IPS DF 6.9 (cell line): ENCODE measurements at regions not wholly inside any gene's neighbourhood (a gene's known extent, or its start where the extent isn't known, plus 50 kb on each side); places are given as distances from the start of the nearest gene placed in this dataset.
A peak's percentile ranks its signal among the peaks of the same experiment; 100 is the strongest.

ENCODE experiments used
- DNase-seq: peaks from one replicate; pipeline ENCODE4 v3.0.0-alpha.2; 2013; ENCODE audit warnings: low read depth, low spot score
- H3K27ac ChIP-seq: one replicate; pipeline ENCODE4 v1.5.1; 2013; ENCODE audit warnings: low read length, control low read depth
- H3K27me3 ChIP-seq: 2 replicates; pipeline ENCODE4 v1.6.1; 2013; ENCODE audit warnings: mild to moderate bottlenecking, low read length; ENCODE audit not compliant: control insufficient read depth, insufficient read depth
- H3K36me3 ChIP-seq: 2 replicates; pipeline ENCODE4 v1.6.1; 2013; ENCODE audit warnings: low read length; ENCODE audit not compliant: control insufficient read depth, insufficient read depth
- H3K4me1 ChIP-seq: 2 replicates; pipeline ENCODE4 v1.6.1; 2013; ENCODE audit warnings: low read length; ENCODE audit not compliant: control insufficient read depth, insufficient read depth
- H3K4me3 ChIP-seq: 2 replicates; pipeline ENCODE4 v1.5.1; 2013; ENCODE audit warnings: mild to moderate bottlenecking, low read length
- H3K9me3 ChIP-seq: 2 replicates; pipeline ENCODE4 v1.6.1; 2013; ENCODE audit warnings: low read length, inconsistent platforms; ENCODE audit not compliant: control insufficient read depth, insufficient read depth
- WGBS: extraction: QIAGEN DNeasy Blood & Tissue Kit; methylation state at CpG from one replicate; pipeline ENCODE4 v1.1.7; 2013; ENCODE audit warnings: mixed read lengths, missing lambda C conversion rate; ENCODE audit not compliant: insufficient read length, insufficient coverage; 5-methylcytosine and 5-hydroxymethylcytosine counted together

GRCh38 chr3:116767726-116768125, 58.1 kb downstream of the TUSC7 start:
- no peaks in the 10 kb centered on the region for H3K9me3 ChIP-seq
- H3K27ac ChIP-seq = no peak overlapping the region
- no peaks in the 10 kb centered on the region for H3K4me1 ChIP-seq
- DNase-seq = no peak
- no CpG with 5 or more reads among the region's 1 CpG for WGBS
- H3K27me3 ChIP-seq = no peaks in the 10 kb centered on the region
- no peak overlapping the region for H3K4me3 ChIP-seq
- H3K36me3 ChIP-seq = no peaks in the 10 kb centered on the region

- H3K4me3 ChIP-seq = no peak overlapping the region
- no peak overlapping the region for H3K27ac ChIP-seq
- no CpG with 5 or more reads among the region's 7 CpGs for WGBS
- H3K27me3 ChIP-seq = no peaks in the 10 kb centered on the region
- no peaks in the 10 kb centered on the region for H3K4me1 ChIP-seq
- DNase-seq = peak; percentile 82
- H3K36me3 ChIP-seq = no peaks in the 10 kb centered on the region
- no peaks in the 10 kb centered on the region for H3K9me3 ChIP-seq
These were observed 61.4 kb downstream of the TUSC7 start for GRCh38 chr3:116770815-116771450.

GRCh38 chr3:116776880-116777785, 67.6 kb downstream of the TUSC7 start:
- no CpG with 5 or more reads among the region's 10 CpGs for WGBS
- H3K4me3 ChIP-seq = no peak overlapping the region
- H3K4me1 ChIP-seq = no peaks in the 10 kb centered on the region
- no peaks in the 10 kb centered on the region for H3K27me3 ChIP-seq
- H3K27ac ChIP-seq = no peak overlapping the region
- no peak for DNase-seq
- no peaks in the 10 kb centered on the region for H3K9me3 ChIP-seq
- H3K36me3 ChIP-seq = no peaks in the 10 kb centered on the region

GRCh38 chr3:116785226-116785625, 75.6 kb downstream of the TUSC7 start:
- H3K27me3 ChIP-seq = no peaks in the 10 kb centered on the region
- H3K4me1 ChIP-seq = no peaks in the 10 kb centered on the region; the same call in 1 of the 2 replicates
- no peak overlapping the region for H3K4me3 ChIP-seq
- DNase-seq = no peak
- no peaks in the 10 kb centered on the region for H3K36me3 ChIP-seq
- no CpG with 5 or more reads among the region's 3 CpGs for WGBS
- H3K9me3 ChIP-seq = no peaks in the 10 kb centered on the region
- H3K27ac ChIP-seq = no peak overlapping the region

- H3K27ac ChIP-seq = no peak overlapping the region
- H3K36me3 ChIP-seq = no peaks in the 10 kb centered on the region
- DNase-seq = no peak
- H3K4me1 ChIP-seq = no peaks in the 10 kb centered on the region
- H3K4me3 ChIP-seq = no peak overlapping the region
- H3K27me3 ChIP-seq = no peaks in the 10 kb centered on the region
- H3K9me3 ChIP-seq = no peaks in the 10 kb centered on the region
These were observed 93.1 kb downstream of the TUSC7 start for GRCh38 chr3:116802651-116803050.

- WGBS = no CpG with 5 or more reads among the region's 1 CpG
- H3K4me3 ChIP-seq = no peak overlapping the region
- no peak for DNase-seq
- H3K4me1 ChIP-seq = no peaks in the 10 kb centered on the region
- no peaks in the 10 kb centered on the region for H3K27me3 ChIP-seq
- no peaks in the 10 kb centered on the region for H3K9me3 ChIP-seq
- no peaks in the 10 kb centered on the region for H3K36me3 ChIP-seq
- no peak overlapping the region for H3K27ac ChIP-seq
These were observed 96.8 kb downstream of the TUSC7 start for GRCh38 chr3:116806351-116806750.

GRCh38 chr3:116808725-116809124, 99.1 kb downstream of the TUSC7 start:
- Histone ChIP-seq H3K4me1 (no peaks in the 10 kb centered on the region), H3K9me3 (no peaks in the 10 kb centered on the region), H3K36me3 (no peaks in the 10 kb centered on the region), H3K27ac (no peak overlapping the region), H3K27me3 (no peaks in the 10 kb centered on the region), H3K4me3 (no peak overlapping the region)
- no peak for DNase-seq
- no CpG with 5 or more reads among the region's 1 CpG for WGBS

GRCh38 chr3:116809208-116809607, 99.6 kb downstream of the TUSC7 start:
- H3K27ac ChIP-seq = no peak overlapping the region
- WGBS = no CpG with 5 or more reads among the region's 4 CpGs
- H3K4me3 ChIP-seq = no peak overlapping the region
- no peaks in the 10 kb centered on the region for H3K4me1 ChIP-seq
- H3K27me3 ChIP-seq = no peaks in the 10 kb centered on the region
- no peaks in the 10 kb centered on the region for H3K36me3 ChIP-seq
- H3K9me3 ChIP-seq = no peaks in the 10 kb centered on the region
- no peak for DNase-seq

GRCh38 chr3:116811754-116812153, 102.2 kb downstream of the TUSC7 start:
- H3K27ac ChIP-seq = no peak overlapping the region
- WGBS = no CpG with 5 or more reads among the region's 3 CpGs
- no peaks in the 10 kb centered on the region for H3K27me3 ChIP-seq
- H3K9me3 ChIP-seq = no peaks in the 10 kb centered on the region
- no peak overlapping the region for H3K4me3 ChIP-seq
- no peaks in the 10 kb centered on the region for H3K36me3 ChIP-seq
- DNase-seq = no peak
- peaks cover 3% of the 10 kb centered on the region; the same call in 1 of the 2 replicates for H3K4me1 ChIP-seq

- Histone ChIP-seq H3K4me1 (peaks cover 4% of the 10 kb centered on the region; the same call in 1 of the 2 replicates), H3K27me3 (no peaks in the 10 kb centered on the region), H3K36me3 (no peaks in the 10 kb centered on the region), H3K4me3 (no peak overlapping the region), H3K9me3 (no peaks in the 10 kb centered on the region), H3K27ac (no peak overlapping the region)
- DNase-seq = no peak
These were observed 103.4 kb downstream of the TUSC7 start for GRCh38 chr3:116812949-116813348.
